VCaP (cell line): ENCODE measurements at regions not wholly inside any gene's neighbourhood (a gene's known extent, or its start where the extent isn't known, plus 50 kb on each side); places are given as distances from the start of the nearest gene placed in this dataset.

ENCODE experiments used
- H3K27ac ChIP-seq: fragments of 450-650 bp; 2 replicates; pipeline ENCODE4 v1.5.1; 2017
- CTCF ChIP-seq: fragments of 450-650 bp; conservative IDR thresholded peaks from 2 replicates; pipeline ENCODE4 v1.5.1; 2017; ENCODE audit warnings: mild to moderate bottlenecking, moderate library complexity

GRCh38 chr13:99071211-99071610 lies 93.3 kb upstream of the DOCK9 start:
- TF ChIP-seq CTCF, result no peak
- H3K27ac ChIP-seq, result no peak overlapping the region

- H3K27ac ChIP-seq, result no peak overlapping the region
- TF ChIP-seq CTCF, result no peak
These were observed 93.8 kb upstream of the DOCK9 start for GRCh38 chr13:99071666-99072065.

DNA sequence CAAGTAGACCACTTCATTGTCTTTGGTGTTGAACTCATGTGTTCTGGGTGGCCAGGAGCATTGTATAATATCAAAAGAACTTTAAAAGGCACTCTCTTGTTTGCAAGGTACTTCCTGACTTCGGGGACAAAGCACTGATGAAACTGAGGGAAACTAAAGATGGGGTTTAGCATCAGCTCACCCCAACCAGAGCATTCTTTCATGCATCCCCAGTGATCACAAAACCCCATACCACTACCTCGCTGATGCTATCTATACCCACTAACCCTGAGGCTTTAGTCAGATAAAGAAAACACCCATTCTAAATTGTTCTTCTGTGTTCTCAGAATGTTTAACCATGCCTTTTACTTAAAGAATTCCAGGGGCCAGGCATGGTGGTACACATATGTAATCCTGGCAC lies 94.5 kb upstream of the DOCK9 start:
- no peak for TF ChIP-seq CTCF
- no peak overlapping the region for H3K27ac ChIP-seq

DNA sequence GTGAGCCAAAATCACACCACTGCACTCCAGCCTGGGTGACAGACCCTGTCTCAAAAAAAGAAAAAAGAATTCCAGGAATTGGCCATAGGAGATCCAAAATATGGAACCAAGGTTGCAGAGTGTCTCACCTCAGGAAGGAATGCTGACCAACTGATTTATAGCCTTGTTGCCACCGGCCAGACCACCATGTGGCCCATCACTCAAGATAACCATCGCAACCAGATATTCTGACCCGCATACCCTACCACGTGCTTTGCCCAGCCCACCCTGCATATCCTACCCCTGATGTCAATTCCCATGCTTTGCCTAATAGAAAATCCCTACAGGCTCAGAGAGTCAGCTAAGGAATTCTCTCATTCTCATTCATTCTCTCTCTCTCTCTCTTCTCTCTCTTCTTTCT lies 95.1 kb upstream of the DOCK9 start:
- no peak overlapping the region for H3K27ac ChIP-seq
- no peak for TF ChIP-seq CTCF

DNA sequence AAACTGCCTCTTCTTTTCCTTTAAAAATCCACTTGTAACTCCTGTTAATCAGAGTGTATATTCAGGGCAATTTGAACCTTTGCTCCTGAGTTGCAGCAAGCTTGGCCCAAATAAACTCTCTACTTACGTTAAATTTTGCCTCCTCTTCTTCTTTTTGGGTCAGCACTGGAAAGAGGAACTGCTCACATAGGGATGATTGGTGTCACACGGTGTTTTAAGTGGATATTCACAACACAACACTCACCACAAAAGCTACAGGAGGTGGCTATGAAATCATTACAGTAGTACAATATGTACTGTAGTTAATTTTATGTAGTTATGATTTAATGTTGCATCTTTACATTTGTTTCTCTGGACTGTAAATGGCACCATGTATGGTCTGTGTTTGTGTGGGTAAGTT lies 96.8 kb upstream of the DOCK9 start:
- no peak overlapping the region for H3K27ac ChIP-seq
- no peak for TF ChIP-seq CTCF

DNA sequence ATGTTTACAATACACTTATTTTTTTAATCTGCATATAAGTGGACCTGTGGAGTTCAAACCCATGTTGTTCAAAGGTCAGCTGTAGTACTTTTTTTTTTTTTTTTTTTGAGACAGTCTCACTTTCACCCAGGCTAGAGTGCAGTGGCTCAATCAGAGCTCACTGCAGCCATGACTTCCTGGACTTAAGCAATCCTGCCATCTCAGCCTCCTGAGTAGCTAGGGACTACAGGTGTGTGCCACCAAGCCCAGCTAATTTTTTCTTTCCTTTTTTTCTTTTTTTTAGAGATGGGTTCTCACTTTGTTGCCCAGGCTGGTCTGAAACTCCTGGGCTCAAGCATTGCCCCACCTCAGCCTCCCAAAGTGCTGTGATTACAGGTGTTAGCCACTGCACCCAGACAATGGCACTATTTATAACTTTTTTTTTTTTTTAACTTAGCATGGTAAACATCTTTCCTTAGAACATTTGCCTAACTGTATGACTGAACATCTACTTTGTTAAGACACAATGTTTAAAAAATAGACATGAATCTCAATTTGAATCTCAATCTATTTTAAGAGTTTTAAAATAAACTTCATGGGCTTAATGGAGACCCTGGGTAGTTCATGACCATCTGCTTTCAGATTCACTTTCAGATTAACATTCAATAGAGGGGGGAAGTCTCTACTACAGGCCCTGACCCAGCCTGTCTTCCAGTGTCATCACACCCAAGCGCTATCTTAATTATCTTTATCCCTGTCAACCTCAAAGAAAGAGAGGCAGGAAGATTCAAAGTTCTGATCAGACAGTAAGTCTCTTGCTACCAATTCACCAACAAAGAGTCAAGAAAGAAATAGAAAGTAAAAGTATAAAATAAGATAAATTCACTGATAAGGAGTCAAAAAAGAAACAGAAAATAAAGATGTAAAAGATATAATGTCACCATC lies 97.7 kb upstream of the DOCK9 start:
- no peak for TF ChIP-seq CTCF
- H3K27ac ChIP-seq, result no peak overlapping the region

DNA sequence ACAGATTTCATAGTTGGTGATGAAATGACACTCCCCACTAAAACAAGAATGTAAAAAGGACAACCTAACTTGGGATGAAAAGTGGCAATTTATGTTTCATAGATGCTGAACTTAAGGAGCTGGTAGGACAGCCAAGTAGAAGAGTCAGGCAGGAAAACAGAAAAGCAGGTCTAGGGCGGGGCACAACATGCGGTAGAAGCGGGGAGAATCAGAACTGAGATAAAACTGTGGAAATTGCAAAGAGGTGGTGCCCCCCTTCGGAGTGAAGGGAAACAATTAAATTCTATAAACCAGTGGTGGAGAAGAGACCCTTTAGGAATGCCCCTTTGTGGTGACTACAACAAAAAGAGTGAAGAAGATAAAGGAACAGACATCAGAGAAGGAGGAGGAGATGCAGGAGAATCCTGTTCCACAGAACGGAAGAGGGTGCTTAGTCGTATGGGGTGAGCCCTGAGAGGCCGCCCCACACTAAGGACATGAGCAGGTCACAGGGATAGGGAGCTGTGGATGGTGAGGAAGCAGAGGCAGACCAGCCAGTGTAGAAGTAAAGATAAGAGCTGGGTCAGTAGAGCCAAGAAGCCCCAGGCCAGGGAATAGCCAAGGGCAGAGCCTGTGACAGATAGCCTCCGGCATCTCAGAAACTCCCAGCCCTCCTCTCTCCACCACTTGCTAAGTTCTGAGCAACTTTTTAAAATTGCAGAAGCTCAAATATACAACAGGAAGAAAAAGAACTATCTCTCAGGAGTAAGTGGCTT lies 100.3 kb upstream of the DOCK9 start:
- no peak overlapping the region for H3K27ac ChIP-seq
- TF ChIP-seq CTCF, result no peak
